ENCODE measurements at regions not wholly inside any gene's neighbourhood (a gene's known extent, or its start where the extent isn't known, plus 50 kb on each side); places are given as distances from the start of the nearest gene placed in this dataset.

DNA sequence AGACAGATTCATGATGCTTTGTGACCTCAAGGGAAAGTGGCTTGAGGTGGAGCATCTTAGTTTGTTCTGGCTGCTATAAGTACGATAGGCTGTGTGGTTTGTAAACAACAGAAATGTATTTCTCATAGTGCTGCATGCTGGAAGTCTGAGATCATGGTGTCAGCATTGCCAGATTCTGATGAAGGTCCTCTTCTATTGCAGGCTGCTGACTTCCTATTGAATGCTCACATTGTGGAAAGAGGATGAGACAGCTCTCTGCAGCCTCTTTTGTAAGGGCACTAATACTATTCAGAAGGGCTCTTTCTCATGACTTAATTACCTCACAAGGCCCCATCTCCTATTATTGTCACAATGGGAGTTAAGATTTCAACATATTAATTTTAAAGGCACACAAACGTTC lies 1674.0 kb upstream of the PCDH7 start:
- Mint-ChIP-seq H3K4me3 (no peak overlapping the region), H3K27me3 (no peaks in the 10 kb centered on the region), H3K27ac (no peak overlapping the region), H3K9me3 (no peaks in the 10 kb centered on the region), H3K4me1 (ENCODE audit: unreplicated experiment) (no peaks in the 10 kb centered on the region), H3K36me3 (no peaks in the 10 kb centered on the region)
- TF ChIP-seq, protein P1, sequence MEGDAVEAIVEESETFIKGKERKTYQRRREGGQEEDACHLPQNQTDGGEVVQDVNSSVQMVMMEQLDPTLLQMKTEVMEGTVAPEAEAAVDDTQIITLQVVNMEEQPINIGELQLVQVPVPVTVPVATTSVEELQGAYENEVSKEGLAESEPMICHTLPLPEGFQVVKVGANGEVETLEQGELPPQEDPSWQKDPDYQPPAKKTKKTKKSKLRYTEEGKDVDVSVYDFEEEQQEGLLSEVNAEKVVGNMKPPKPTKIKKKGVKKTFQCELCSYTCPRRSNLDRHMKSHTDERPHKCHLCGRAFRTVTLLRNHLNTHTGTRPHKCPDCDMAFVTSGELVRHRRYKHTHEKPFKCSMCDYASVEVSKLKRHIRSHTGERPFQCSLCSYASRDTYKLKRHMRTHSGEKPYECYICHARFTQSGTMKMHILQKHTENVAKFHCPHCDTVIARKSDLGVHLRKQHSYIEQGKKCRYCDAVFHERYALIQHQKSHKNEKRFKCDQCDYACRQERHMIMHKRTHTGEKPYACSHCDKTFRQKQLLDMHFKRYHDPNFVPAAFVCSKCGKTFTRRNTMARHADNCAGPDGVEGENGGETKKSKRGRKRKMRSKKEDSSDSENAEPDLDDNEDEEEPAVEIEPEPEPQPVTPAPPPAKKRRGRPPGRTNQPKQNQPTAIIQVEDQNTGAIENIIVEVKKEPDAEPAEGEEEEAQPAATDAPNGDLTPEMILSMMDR (conservative IDR thresholded peaks at IDR 0.05) = no peak
- no peak for DNase-seq (ENCODE audit: extremely low spot score, unreplicated experiment)

DNA sequence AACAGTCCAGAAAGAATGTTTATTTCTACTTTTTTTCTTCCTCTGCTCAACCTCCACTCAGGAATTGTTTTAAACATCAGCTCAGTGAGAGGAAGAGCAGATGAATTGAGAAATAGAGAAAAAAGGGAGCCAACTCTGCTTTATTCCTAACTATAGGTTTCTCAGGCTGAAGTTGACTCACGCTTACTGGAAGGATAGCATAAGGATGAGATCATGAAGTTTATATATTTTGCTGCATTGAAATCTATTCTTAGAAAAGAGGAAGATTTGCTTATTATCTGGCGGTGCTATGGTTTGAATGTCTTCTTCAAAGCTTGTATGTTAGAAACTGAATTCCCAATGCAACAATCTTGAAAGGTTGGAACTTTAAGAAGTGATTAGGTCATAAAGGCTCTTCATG lies 1673.4 kb upstream of the PCDH7 start:
- Mint-ChIP-seq H3K4me1 (ENCODE audit: unreplicated experiment) (no peaks in the 10 kb centered on the region), H3K4me3 (no peak overlapping the region), H3K27me3 (no peaks in the 10 kb centered on the region), H3K27ac (no peak overlapping the region), H3K36me3 (no peaks in the 10 kb centered on the region), H3K9me3 (no peaks in the 10 kb centered on the region)
- DNase-seq (ENCODE audit: extremely low spot score, unreplicated experiment) = no peak
- TF ChIP-seq, protein P1 (conservative IDR thresholded peaks at IDR 0.05) = no peak

DNA sequence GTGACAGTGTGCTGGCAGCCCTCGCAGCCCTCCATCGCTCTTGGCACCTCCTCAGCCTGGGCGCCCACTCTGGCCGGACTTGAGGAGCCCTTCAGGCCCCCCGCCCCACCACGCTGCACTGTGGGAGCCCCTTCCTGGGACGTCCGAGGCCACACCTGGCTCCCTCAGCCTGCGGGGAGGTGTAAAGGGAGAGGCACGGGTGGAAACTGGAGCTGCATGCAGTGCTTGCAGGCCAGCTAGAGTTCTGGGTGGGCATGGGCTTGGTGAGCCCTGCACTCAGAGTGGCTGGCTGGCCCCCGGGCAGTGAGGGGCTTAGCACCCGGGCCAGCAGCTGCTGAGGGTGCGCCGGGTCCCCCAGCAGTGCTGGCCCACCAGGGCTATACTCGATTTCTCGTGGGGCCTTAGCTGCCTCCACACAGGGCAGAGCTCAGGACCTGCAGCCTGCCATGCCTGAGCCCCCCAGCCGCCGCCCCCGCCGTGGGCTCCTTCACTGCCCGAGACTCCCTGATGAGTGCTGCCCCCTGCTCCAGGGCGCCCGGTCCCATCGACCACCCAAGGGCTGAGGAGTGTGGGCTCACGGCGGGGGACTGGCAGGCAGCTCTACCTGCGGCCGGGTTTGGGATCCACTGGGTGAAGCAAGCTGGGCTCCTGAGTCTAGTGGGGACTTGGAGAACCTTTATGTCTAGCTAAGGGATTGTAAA lies 1672.7 kb upstream of the PCDH7 start:
- no peaks in the 10 kb centered on the region for H3K4me1 Mint-ChIP-seq (ENCODE audit: unreplicated experiment)
- TF ChIP-seq, protein P1 (conservative IDR thresholded peaks at IDR 0.05) = no peak
- no peak overlapping the region for H3K4me3 Mint-ChIP-seq
- H3K27me3 Mint-ChIP-seq = no peaks in the 10 kb centered on the region
- no peaks in the 10 kb centered on the region for H3K9me3 Mint-ChIP-seq
- no peak for DNase-seq (ENCODE audit: extremely low spot score, unreplicated experiment)
- no peak overlapping the region for H3K27ac Mint-ChIP-seq
- no peaks in the 10 kb centered on the region for H3K36me3 Mint-ChIP-seq

DNA sequence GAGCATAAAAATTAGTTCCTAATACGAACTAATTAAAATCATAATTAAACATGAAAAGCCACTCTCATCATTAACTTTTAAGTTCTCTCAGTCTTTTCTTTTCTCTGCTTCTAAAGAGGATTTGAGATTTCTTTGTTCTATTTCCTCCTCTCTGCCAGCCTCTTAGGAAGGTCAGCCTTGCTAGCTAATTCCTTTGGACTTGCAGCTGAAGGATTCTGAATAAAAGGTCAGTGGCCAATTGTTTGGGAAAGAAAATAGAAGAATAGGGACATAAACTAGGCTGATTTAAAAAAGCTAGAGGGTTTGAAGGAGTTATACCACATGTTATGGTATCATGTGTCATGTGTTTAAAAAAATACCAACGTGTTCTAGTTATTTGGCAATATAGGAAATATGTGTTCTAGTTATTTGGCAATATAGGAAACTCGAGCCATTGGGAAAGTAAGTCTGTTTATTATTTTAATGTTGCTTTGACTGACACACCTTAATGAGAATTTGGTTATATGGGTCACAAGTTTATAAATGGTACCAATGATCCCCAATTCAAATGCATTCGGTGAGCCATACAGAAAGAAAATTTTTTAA lies 1668.7 kb upstream of the PCDH7 start:
- Mint-ChIP-seq H3K27ac (no peak overlapping the region), H3K4me1 (ENCODE audit: unreplicated experiment) (no peaks in the 10 kb centered on the region)
- TF ChIP-seq, protein P1 (conservative IDR thresholded peaks at IDR 0.05) = no peak

DNA sequence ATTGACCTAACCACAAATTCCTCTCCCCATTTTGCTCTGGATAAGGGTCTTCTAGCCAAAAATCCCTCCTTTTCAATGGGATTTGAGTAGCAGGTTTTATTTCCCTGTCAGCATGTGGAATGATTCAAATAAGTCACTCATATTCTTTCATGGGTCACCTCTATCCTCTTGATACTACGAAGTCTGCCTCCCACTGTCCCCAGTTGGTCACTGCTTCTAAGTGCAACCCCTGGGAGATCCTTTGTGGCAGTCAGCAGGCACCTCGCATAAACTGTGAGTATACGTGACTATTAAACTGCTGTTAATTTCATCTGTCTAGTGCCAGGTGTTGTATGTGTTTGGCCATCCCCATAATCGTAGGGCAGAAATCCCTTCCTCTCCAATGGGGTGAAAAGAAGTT lies 1667.9 kb upstream of the PCDH7 start:
- no peaks in the 10 kb centered on the region for H3K9me3 Mint-ChIP-seq
- no peaks in the 10 kb centered on the region for H3K27me3 Mint-ChIP-seq
- H3K4me1 Mint-ChIP-seq (ENCODE audit: unreplicated experiment) = no peaks in the 10 kb centered on the region
- H3K4me3 Mint-ChIP-seq = no peak overlapping the region
- DNase-seq (ENCODE audit: extremely low spot score, unreplicated experiment) = no peak
- no peak overlapping the region for H3K27ac Mint-ChIP-seq
- no peaks in the 10 kb centered on the region for H3K36me3 Mint-ChIP-seq
- TF ChIP-seq, protein P1 (conservative IDR thresholded peaks at IDR 0.05) = no peak

More for the DNA sequence above, 1668.7 kb upstream of the PCDH7 start:
- no peak for DNase-seq (ENCODE audit: extremely low spot score, unreplicated experiment)
- Mint-ChIP-seq H3K9me3 (no peaks in the 10 kb centered on the region), H3K27me3 (no peaks in the 10 kb centered on the region), H3K36me3 (no peaks in the 10 kb centered on the region), H3K4me3 (no peak overlapping the region)

Data from type B pancreatic cell (in vitro differentiated cells).